PFSK-1 (cell line): ENCODE measurements at regions not wholly inside any gene's neighbourhood (a gene's known extent, or its start where the extent isn't known, plus 50 kb on each side); places are given as distances from the start of the nearest gene placed in this dataset.

ENCODE experiments used
- FOXP2 ChIP-seq: optimal IDR thresholded peaks from 2 replicates; pipeline ENCODE3; 2011; ENCODE audit warnings: borderline replicate concordance, control low read depth, inconsistent platforms; ENCODE audit not compliant: insufficient read depth; ENCODE audit errors: extremely low read length, extremely low read depth
- POLR2AphosphoS5 ChIP-seq: IDR thresholded peaks from 2 replicates; pipeline ENCODE4 v1.6.1; 2012; ENCODE audit warnings: low read depth, mild to moderate bottlenecking, control low read depth, low read length, moderate library complexity
- REST ChIP-seq, 2 experiments: IDR thresholded peaks; 2 replicates each; pipeline versions ENCODE4 v1.6.1 to v1.8.0; 2011 to 2012; ENCODE audit warnings: low read depth in 2 of 2, low read length in 2 of 2, control low read depth in 1 of 2, inconsistent platforms in 1 of 2, mild to moderate bottlenecking in 1 of 2, moderate library complexity in 1 of 2; ENCODE audit not compliant: insufficient read depth in 1 of 2
- SIN3A ChIP-seq: IDR thresholded peaks from 2 replicates; pipeline ENCODE4 v1.6.1; 2012; ENCODE audit warnings: mild to moderate bottlenecking, low read length, moderate library complexity, borderline replicate concordance; ENCODE audit not compliant: insufficient read depth
- TAF1 ChIP-seq: IDR thresholded peaks from 2 replicates; pipeline ENCODE4 v1.6.1; 2012; ENCODE audit warnings: low read length, control low read depth, borderline replicate concordance; ENCODE audit not compliant: insufficient read depth

- TF ChIP-seq SIN3A (no peak), FOXP2 (no peak), REST (IDR thresholded peaks at IDR 0.05; ENCODE audit: insufficient read depth in 1 of 2, low read depth in 2 of 2, low read length in 2 of 2) (no peak), POLR2AphosphoS5 (no peak), TAF1 (no peak)
Observed at GRCh38 chr3:30098243-30098642, 508.2 kb upstream of the TGFBR2 start.

- TF ChIP-seq POLR2AphosphoS5 (no peak), REST (IDR thresholded peaks at IDR 0.05; ENCODE audit: insufficient read depth in 1 of 2, low read depth in 2 of 2, low read length in 2 of 2) (no peak), SIN3A (no peak), FOXP2 (no peak), TAF1 (no peak)
Observed at GRCh38 chr3:30098653-30099455, 507.5 kb upstream of the TGFBR2 start.

GRCh38 chr3:30102356-30102755, 504.0 kb upstream of the TGFBR2 start:
- TF ChIP-seq SIN3A (no peak), TAF1 (no peak), REST (IDR thresholded peaks at IDR 0.05; ENCODE audit: insufficient read depth in 1 of 2, low read depth in 2 of 2, low read length in 2 of 2) (no peak), POLR2AphosphoS5 (no peak), FOXP2 (no peak)

GRCh38 chr3:30103186-30103585, 503.2 kb upstream of the TGFBR2 start:
- no peak for TF ChIP-seq POLR2AphosphoS5
- no peak for TF ChIP-seq TAF1
- TF ChIP-seq SIN3A: no peak
- no peak for TF ChIP-seq REST (IDR thresholded peaks at IDR 0.05; ENCODE audit: insufficient read depth in 1 of 2, low read depth in 2 of 2, low read length in 2 of 2)
- TF ChIP-seq FOXP2: no peak
